ENCODE measurements at regions not wholly inside any gene's neighbourhood (a gene's known extent, or its start where the extent isn't known, plus 50 kb on each side); places are given as distances from the start of the nearest gene placed in this dataset.

GRCh38 chr3:76824658-76825240 lies 215.2 kb upstream of the ROBO2 start:
- no peaks in the 10 kb centered on the region for H3K9me3 ChIP-seq (replicated peaks in 1 of 2; ENCODE audit: control insufficient read depth in 1 of 2, insufficient read depth in 1 of 2, low read length in 2 of 2)
- intact Hi-C loops (cut with micrococcal nuclease), result no loop called here

DNA sequence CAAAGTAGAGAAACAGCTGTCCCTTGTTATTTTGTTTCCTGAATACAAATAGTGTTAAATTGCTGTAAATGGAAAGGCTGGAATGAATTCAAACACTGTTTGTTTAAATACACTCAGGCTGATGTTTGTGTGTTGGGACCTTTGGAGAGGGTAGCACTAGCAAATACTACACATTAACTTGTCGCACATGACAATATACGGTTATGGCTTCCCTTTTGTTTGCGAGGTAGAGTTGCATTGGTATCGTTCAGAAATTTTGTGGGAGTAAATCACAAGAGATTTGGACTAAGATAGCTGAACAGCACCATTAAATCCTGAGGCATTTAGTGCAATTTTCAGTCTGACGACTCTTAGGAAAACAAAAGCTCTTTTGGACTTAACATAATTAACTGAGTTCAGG lies 213.0 kb upstream of the ROBO2 start:
- Histone ChIP-seq H3K36me3 (replicated peaks in 1 of 2; ENCODE audit: control insufficient read depth in 1 of 2, insufficient read depth in 2 of 2, low read length in 2 of 2) (no peaks in the 10 kb centered on the region), H3K79me2 (ENCODE audit: insufficient read depth, low read length) (no peaks in the 10 kb centered on the region), H3K27ac (ENCODE audit: low read depth in 1 of 2, low read length in 2 of 2) (no peak overlapping the region), H3K27me3 (ENCODE audit: control insufficient read depth in 2 of 2, insufficient read depth in 2 of 2, low read length in 2 of 2) (no peaks in the 10 kb centered on the region), H3K4me3 (replicated peaks in 1 of 3; ENCODE audit: low read depth in 2 of 3, low read length in 3 of 3) (no peak overlapping the region), H3K9ac (ENCODE audit: insufficient read depth, low read length, poor library complexity, severe bottlenecking) (no peak overlapping the region), H3K4me1 (ENCODE audit: control insufficient read depth in 1 of 2, insufficient read depth in 2 of 2, low read length in 2 of 2) (no peaks in the 10 kb centered on the region), H3K9me3 (replicated peaks in 1 of 2; ENCODE audit: control insufficient read depth in 1 of 2, insufficient read depth in 1 of 2, low read length in 2 of 2) (no peaks in the 10 kb centered on the region), H3K4me2 (replicated peaks; ENCODE audit: extremely low read depth, low read length, poor library complexity, severe bottlenecking) (no peak overlapping the region), H2AFZ (ENCODE audit: insufficient read depth, low read depth, low read length, poor library complexity, severe bottlenecking) (no peak overlapping the region), H4K20me1 (ENCODE audit: insufficient read depth, low read length) (no peaks in the 10 kb centered on the region)
- H3K4me3 Mint-ChIP-seq, result no peak overlapping the region
- no peak for TF ChIP-seq CTCF (IDR thresholded peaks at IDR 0.05)
- DNase-seq, result no peak
- no peaks in the 10 kb centered on the region for H3K36me3 Mint-ChIP-seq
- intact Hi-C loops (cut with micrococcal nuclease), result no loop called here
- peaks cover 0 to 9% (median 2%) of the 10 kb centered on the region in 7 donors for H3K9me3 Mint-ChIP-seq
- peaks cover 0 to 2% (median 0%) of the 10 kb centered on the region in 3 donors for H3K27me3 Mint-ChIP-seq (ENCODE audit: low read depth in 3 of 3)
- no peak overlapping the region for H3K27ac Mint-ChIP-seq
- no CpG with 5 or more reads among the region's 5 CpGs for WGBS (ENCODE audit: insufficient coverage)
- no peaks in the 10 kb centered on the region for H3K4me1 Mint-ChIP-seq

More at GRCh38 chr3:76824658-76825240, 215.2 kb upstream of the ROBO2 start:
- peaks cover 0 to 5% (median 0%) of the 10 kb centered on the region in 7 donors for H3K9me3 Mint-ChIP-seq
- no peak overlapping the region for H3K4me3 Mint-ChIP-seq
- Histone ChIP-seq H3K4me3 (replicated peaks in 1 of 3; ENCODE audit: low read depth in 2 of 3, low read length in 3 of 3) (no peak overlapping the region), H3K36me3 (replicated peaks in 1 of 2; ENCODE audit: control insufficient read depth in 1 of 2, insufficient read depth in 2 of 2, low read length in 2 of 2) (no peaks in the 10 kb centered on the region), H2AFZ (ENCODE audit: insufficient read depth, low read depth, low read length, poor library complexity, severe bottlenecking) (no peak overlapping the region), H4K20me1 (ENCODE audit: insufficient read depth, low read length) (no peaks in the 10 kb centered on the region), H3K27me3 (ENCODE audit: control insufficient read depth in 2 of 2, insufficient read depth in 2 of 2, low read length in 2 of 2) (no peaks in the 10 kb centered on the region), H3K4me2 (replicated peaks; ENCODE audit: extremely low read depth, low read length, poor library complexity, severe bottlenecking) (no peak overlapping the region), H3K4me1 (ENCODE audit: control insufficient read depth in 1 of 2, insufficient read depth in 2 of 2, low read length in 2 of 2) (no peaks in the 10 kb centered on the region), H3K27ac (ENCODE audit: low read depth in 1 of 2, low read length in 2 of 2) (no peak overlapping the region), H3K79me2 (ENCODE audit: insufficient read depth, low read length) (no peaks in the 10 kb centered on the region), H3K9ac (ENCODE audit: insufficient read depth, low read length, poor library complexity, severe bottlenecking) (no peak overlapping the region)
- H3K4me1 Mint-ChIP-seq, result no peaks in the 10 kb centered on the region
- H3K27me3 Mint-ChIP-seq (ENCODE audit: low read depth in 3 of 3), result peaks cover 0 to 2% (median 0%) of the 10 kb centered on the region in 3 donors
- no peak overlapping the region for H3K27ac Mint-ChIP-seq
- no peak for DNase-seq
- H3K36me3 Mint-ChIP-seq, result no peaks in the 10 kb centered on the region
- WGBS (ENCODE audit: insufficient coverage), result 80% methylated on average over 1 of the region's 6 CpGs
- TF ChIP-seq CTCF (IDR thresholded peaks at IDR 0.05), result no peak
